GM12864 (cell line): ENCODE measurements at regions not wholly inside any gene's neighbourhood (a gene's known extent, or its start where the extent isn't known, plus 50 kb on each side); places are given as distances from the start of the nearest gene placed in this dataset.

Experiments used
- DNase-seq: peaks from one replicate; pipeline ENCODE4 v3.0.0-alpha.2; 2011; ENCODE audit warnings: low read depth
- H3K4me3 ChIP-seq: 2 replicates; pipeline ENCODE4 v1.5.1; 2011; ENCODE audit warnings: mild to moderate bottlenecking, low read depth, low read length, control low read depth
- TF ChIP-seq, protein P1 (sequence below): IDR thresholded peaks from 2 replicates; pipeline ENCODE4 v1.5.1; 2011; ENCODE audit warnings: low read depth, mild to moderate bottlenecking, moderate library complexity, low read length, control low read depth, inconsistent platforms; ENCODE audit errors: missing control alignments

DNA sequence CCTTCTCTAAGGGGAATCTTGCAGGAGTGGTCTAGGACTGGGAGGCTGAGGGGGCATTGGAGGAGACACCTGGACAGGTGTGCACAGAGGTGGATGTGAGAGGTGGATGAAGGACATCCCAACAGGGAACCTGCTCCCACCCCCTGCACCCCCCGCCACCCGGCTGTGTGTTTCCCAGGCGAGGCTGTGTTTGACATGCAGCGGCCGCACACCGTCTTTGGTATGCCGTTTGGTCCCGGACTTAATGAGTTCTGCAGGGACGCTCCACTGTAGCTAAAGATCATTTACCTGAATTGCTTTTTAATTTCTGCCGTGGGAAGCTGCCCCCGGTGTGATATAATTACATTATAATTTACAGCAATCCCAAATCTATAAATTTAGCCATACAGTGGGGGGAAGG is 87.3 kb downstream of the GLI2 start:
- H3K4me3 ChIP-seq: no peak overlapping the region

DNA sequence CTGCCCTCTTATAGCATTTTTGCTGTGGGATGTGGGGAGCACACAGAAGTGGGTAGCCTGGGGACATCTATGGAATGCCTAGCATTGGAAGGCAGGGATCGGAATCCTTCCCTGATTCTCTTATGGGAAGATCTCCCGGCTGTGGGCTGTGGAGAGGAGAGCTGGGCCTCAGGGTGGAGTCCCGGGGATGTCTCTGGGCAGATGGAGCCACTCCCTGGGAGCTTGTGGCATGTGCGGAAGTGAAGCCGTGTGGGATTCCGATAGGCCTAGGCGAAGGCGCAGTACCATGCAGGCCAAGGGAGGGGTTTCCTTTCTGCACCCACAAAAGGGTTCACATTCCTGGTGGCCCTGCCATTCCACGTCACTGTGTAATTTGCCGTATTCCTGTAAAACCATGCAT is 87.9 kb downstream of the GLI2 start:
- H3K4me3 ChIP-seq: no peak overlapping the region
- DNase-seq: no peak
- TF ChIP-seq, protein P1, sequence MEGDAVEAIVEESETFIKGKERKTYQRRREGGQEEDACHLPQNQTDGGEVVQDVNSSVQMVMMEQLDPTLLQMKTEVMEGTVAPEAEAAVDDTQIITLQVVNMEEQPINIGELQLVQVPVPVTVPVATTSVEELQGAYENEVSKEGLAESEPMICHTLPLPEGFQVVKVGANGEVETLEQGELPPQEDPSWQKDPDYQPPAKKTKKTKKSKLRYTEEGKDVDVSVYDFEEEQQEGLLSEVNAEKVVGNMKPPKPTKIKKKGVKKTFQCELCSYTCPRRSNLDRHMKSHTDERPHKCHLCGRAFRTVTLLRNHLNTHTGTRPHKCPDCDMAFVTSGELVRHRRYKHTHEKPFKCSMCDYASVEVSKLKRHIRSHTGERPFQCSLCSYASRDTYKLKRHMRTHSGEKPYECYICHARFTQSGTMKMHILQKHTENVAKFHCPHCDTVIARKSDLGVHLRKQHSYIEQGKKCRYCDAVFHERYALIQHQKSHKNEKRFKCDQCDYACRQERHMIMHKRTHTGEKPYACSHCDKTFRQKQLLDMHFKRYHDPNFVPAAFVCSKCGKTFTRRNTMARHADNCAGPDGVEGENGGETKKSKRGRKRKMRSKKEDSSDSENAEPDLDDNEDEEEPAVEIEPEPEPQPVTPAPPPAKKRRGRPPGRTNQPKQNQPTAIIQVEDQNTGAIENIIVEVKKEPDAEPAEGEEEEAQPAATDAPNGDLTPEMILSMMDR: no peak

More for the DNA sequence above, 87.3 kb downstream of the GLI2 start:
- DNase-seq: no peak
- TF ChIP-seq, protein P1: no peak

DNA sequence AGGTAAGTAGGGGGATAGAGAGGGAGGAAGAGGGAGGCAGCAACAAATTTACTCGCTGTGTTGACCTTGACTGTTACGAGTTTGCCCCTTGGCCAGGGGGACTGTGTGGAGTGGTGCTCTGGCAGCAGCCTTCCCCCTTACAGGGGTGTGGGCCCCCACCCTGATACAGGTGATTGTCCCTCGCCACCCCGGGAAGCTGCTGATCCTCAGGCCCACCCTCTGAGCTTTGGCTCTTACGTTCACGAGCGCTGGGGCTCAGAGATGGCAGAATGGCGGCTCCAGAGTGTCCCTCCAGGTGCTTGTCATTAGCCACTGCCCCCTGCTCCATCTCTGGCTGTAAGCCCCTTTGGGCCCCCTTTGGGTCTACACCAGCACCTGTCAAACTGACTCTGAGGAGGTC is 88.6 kb downstream of the GLI2 start:
- DNase-seq: no peak
- H3K4me3 ChIP-seq: no peak overlapping the region
- TF ChIP-seq, protein P1: no peak

DNA sequence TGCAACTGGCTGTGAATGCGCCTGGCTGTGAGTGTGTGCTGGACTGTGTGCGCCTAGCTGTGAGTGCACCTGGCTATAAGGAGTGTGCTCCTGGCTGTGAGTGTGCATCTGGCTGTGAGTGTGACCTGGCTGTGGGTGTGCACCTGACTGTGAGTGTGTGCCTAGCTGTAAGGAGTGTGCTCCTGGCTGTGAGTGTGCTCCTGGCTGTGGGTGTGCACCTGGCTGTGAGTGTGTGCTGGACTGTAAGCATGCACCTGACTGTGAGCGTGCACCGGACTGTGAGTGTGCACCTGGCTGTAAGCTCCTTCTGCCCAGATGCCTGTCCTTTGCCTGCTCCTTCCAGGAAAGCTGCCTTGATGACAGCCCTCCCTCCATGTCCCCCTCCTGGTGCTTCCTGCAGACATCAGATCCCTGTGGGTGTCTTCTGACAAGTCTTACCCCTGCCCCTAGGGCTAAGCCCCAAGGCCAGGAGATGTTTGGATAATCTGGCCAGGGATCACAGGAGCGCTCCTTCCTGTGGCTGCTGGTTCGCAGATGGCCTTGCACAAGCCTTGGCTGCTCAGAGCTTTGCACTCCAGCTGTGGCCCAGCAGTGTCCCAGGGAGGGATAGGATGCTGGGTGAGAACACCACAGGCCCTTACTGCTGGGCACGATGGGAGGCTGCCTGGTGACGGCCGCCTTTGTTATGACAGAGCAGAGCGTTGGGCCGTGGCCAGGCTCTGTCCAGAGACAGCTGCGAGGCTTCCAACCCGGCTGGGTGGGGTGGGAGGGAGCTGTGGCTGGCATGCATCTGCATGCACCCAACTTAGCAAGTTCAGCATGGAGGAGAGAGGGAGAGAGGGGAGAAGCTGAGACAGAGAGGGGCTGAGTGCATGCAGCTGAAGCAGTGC is 89.9 kb downstream of the GLI2 start:
- no peak overlapping the region for H3K4me3 ChIP-seq
- no peak for DNase-seq
- TF ChIP-seq, protein P1: no peak

DNA sequence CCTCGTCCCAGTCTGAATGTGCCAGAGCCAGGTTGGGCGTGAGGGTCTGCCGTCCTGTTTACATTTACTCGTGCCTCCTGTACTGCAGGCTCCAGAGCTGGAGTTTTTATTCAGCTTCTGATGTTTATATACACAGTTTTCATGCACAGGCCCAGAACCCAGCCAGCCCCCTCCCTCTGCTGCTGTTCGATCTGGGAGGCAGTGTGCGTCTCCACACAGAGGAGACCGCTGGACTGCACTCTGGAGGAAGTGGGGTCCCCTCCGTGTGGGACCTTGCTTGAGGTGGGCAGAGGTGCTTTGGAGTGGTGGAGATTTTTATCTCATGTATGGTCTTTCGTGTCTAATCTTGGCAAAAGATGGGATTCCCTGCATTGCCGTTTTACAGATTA is 90.6 kb downstream of the GLI2 start:
- TF ChIP-seq, protein P1: no peak
- no peak for DNase-seq
- H3K4me3 ChIP-seq: no peak overlapping the region

DNA sequence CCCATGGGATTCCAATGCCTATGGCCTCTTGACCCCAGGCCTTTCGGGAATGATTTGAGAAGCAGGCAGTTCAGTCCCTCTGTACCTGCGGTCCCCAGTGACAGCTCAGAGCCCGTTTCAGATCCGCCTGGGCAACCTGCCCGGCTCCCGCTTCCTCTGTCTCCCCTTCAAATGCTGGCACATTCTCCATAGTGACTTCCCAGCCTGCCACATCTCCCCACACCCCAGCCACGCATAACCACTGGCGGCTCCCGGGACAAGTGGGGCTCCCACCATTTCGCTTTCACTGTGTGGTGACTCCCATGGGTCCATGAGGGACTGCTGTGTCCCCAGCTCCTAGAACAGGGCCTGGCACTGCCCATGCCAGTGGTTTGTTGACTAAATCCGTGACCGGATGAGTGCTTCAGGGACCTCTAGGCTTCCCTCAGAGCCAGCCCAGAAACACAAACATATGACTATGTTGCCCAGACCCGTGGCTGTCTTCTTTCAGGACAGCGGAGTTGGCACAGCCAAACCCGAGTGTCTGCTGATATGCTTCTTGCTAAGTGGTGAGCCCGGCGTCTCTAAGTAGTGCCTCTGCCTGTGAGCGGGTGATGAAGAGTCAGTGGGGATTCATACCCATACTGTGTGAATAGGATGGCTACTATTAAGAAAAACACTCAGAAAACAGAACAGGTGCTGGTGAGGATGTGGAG is 91.2 kb downstream of the GLI2 start:
- TF ChIP-seq, protein P1: no peak
- no peak for DNase-seq
- H3K4me3 ChIP-seq: no peak overlapping the region
